Smooth muscle cell (in vitro differentiated cells): ENCODE measurements at regions not wholly inside any gene's neighbourhood (a gene's known extent, or its start where the extent isn't known, plus 50 kb on each side); places are given as distances from the start of the nearest gene placed in this dataset.
"Not testable (repeated sequence)": the region's sequence is repeated elsewhere in the genome, so short reads cannot be mapped to it uniquely, and the experiment has no call there.

Source experiments
- DNase-seq: peaks from one replicate; lab custom pipeline; 2025; ENCODE audit not compliant: unreplicated experiment; lab: John Stamatoyannopoulos, UW
- H2AFZ ChIP-seq: fragments of 200-600 bp; sonication (generic); 2 replicates; pipeline ENCODE4 v1.6.0; 2016; ENCODE audit warnings: antibody characterized with exemption, low read depth, mild to moderate bottlenecking
- H3F3A ChIP-seq: fragments of 200-600 bp; sonication (generic); 2 replicates; pipeline ENCODE4 v1.6.0; 2017; ENCODE audit warnings: antibody characterized with exemption, low read depth
- H3K27ac ChIP-seq: fragments of 200-600 bp; sonication (generic); 2 replicates; pipeline ENCODE4 v1.5.1; 2016; ENCODE audit warnings: low read depth, mild to moderate bottlenecking
- H3K27me3 ChIP-seq: fragments of 200-600 bp; sonication (generic); 2 replicates; pipeline ENCODE4 v1.6.1; 2016; ENCODE audit warnings: low read depth, mild to moderate bottlenecking
- H3K36me3 ChIP-seq: fragments of 200-600 bp; sonication (generic); 2 replicates; pipeline ENCODE4 v1.5.1; 2016; ENCODE audit warnings: low read depth
- H3K4me1 ChIP-seq: fragments of 200-600 bp; sonication (generic); 2 replicates; pipeline ENCODE4 v1.5.1; 2016; ENCODE audit warnings: low read depth
- H3K4me2 ChIP-seq: fragments of 200-600 bp; sonication (generic); 2 replicates; pipeline ENCODE4 v1.6.0; 2016; ENCODE audit warnings: mild to moderate bottlenecking
- H3K4me3 ChIP-seq: fragments of 200-600 bp; sonication (generic); 2 replicates; pipeline ENCODE4 v1.5.1; 2016; ENCODE audit warnings: mild to moderate bottlenecking
- H3K79me2 ChIP-seq: fragments of 200-600 bp; sonication (generic); 2 replicates; pipeline ENCODE4 v1.6.0; 2016; ENCODE audit warnings: low read depth, mild to moderate bottlenecking
- H3K9ac ChIP-seq: fragments of 200-600 bp; sonication (generic); 2 replicates; pipeline ENCODE4 v1.6.0; 2016; ENCODE audit warnings: low read depth
- H3K9me3 ChIP-seq: fragments of 200-600 bp; sonication (generic); replicated peaks from 2 replicates; pipeline ENCODE4 v1.5.1; 2016; ENCODE audit warnings: low read depth
- H4K20me1 ChIP-seq: fragments of 200-600 bp; sonication (generic); 2 replicates; pipeline ENCODE4 v1.6.0; 2016; ENCODE audit warnings: low read depth
- WGBS: methylation state at CpG from one replicate; pipeline ENCODE4 v1.1.7; 2016; ENCODE audit warnings: low lambda C conversion rate; 5-methylcytosine and 5-hydroxymethylcytosine counted together
- TF ChIP-seq, protein P1 (sequence below): fragments of 200-600 bp; sonication (generic); IDR thresholded peaks from 2 replicates; pipeline ENCODE4 v1.5.1; 2017; ENCODE audit warnings: borderline replicate concordance, mild to moderate bottlenecking, antibody characterized with exemption; ENCODE audit not compliant: insufficient read depth, poor library complexity, severe bottlenecking

DNA sequence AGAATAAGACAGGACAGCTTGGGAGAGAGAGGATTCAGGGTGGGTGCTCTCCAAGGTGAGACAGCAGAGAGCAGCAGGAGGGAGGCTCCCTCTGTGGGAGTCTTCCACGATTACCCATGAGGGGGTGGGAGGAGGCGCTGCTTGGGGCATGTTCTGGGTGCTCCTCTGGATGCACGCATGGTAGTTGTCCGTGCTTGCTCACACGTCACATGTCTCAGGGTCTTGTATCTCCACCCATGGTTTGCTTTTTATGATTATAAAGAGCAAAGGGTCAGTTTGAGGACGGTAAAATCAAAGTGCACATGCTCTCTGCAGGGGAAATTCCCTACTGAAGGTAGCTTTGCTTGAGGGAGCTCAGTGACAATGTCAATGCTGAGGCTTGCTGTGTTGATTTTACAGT, 338.4 kb downstream of the THBS2 start:
- WGBS, result 91% methylated on average over 6 of the region's 6 CpGs
- no peaks in the 10 kb centered on the region for H3K36me3 ChIP-seq
- H3K4me2 ChIP-seq, result no peak overlapping the region
- H3K4me1 ChIP-seq, result no peaks in the 10 kb centered on the region
- no peak overlapping the region for H2AFZ ChIP-seq
- H3K4me3 ChIP-seq, result no peak overlapping the region
- H3K9ac ChIP-seq, result no peak overlapping the region
- H3K27ac ChIP-seq, result no peak overlapping the region
- H3F3A ChIP-seq, result no peaks in the 10 kb centered on the region
- H3K27me3 ChIP-seq, result no peaks in the 10 kb centered on the region
- no peaks in the 10 kb centered on the region for H3K79me2 ChIP-seq
- no peaks in the 10 kb centered on the region for H4K20me1 ChIP-seq
- TF ChIP-seq, protein P1, sequence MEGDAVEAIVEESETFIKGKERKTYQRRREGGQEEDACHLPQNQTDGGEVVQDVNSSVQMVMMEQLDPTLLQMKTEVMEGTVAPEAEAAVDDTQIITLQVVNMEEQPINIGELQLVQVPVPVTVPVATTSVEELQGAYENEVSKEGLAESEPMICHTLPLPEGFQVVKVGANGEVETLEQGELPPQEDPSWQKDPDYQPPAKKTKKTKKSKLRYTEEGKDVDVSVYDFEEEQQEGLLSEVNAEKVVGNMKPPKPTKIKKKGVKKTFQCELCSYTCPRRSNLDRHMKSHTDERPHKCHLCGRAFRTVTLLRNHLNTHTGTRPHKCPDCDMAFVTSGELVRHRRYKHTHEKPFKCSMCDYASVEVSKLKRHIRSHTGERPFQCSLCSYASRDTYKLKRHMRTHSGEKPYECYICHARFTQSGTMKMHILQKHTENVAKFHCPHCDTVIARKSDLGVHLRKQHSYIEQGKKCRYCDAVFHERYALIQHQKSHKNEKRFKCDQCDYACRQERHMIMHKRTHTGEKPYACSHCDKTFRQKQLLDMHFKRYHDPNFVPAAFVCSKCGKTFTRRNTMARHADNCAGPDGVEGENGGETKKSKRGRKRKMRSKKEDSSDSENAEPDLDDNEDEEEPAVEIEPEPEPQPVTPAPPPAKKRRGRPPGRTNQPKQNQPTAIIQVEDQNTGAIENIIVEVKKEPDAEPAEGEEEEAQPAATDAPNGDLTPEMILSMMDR, result no peak
- DNase-seq, result no peak
- H3K9me3 ChIP-seq, result no peaks in the 10 kb centered on the region

- DNase-seq, result no peak
- no peak overlapping the region for H3K9ac ChIP-seq
- H3K9me3 ChIP-seq, result no peaks in the 10 kb centered on the region
- TF ChIP-seq, protein P1, result no peak
- no peaks in the 10 kb centered on the region for H3K79me2 ChIP-seq
- H3K36me3 ChIP-seq, result no peaks in the 10 kb centered on the region
- no peaks in the 10 kb centered on the region for H4K20me1 ChIP-seq
- 93% methylated on average over 12 of the region's 12 CpGs for WGBS
- H3K27me3 ChIP-seq, result no peaks in the 10 kb centered on the region
- H3K4me2 ChIP-seq, result no peak overlapping the region
- H3K4me3 ChIP-seq, result no peak overlapping the region
- H3K4me1 ChIP-seq, result no peaks in the 10 kb centered on the region
- H3F3A ChIP-seq, result no peaks in the 10 kb centered on the region
- no peak overlapping the region for H3K27ac ChIP-seq
- no peak overlapping the region for H2AFZ ChIP-seq
Observed at GRCh38 chr6:168913866-168914469, 339.7 kb downstream of the THBS2 start.

- not testable (repeated sequence) for DNase-seq, H4K20me1 ChIP-seq, H3K27ac ChIP-seq, H3K4me1 ChIP-seq, H3K9ac ChIP-seq, H3K4me3 ChIP-seq, H3F3A ChIP-seq, H3K36me3 ChIP-seq, H3K79me2 ChIP-seq, H3K4me2 ChIP-seq, H3K9me3 ChIP-seq, H2AFZ ChIP-seq, H3K27me3 ChIP-seq
- 79% methylated on average over 11 of the region's 11 CpGs for WGBS
Observed at GRCh38 chr6:168913231-168913865, 340.3 kb downstream of the THBS2 start.

GRCh38 chr6:168909288-168909687, 344.4 kb downstream of the THBS2 start:
- Histone ChIP-seq H2AFZ (no peak overlapping the region), H3K9me3 (no peaks in the 10 kb centered on the region), H3K27ac (no peak overlapping the region), H3K9ac (no peak overlapping the region), H3K4me1 (no peaks in the 10 kb centered on the region), H4K20me1 (no peaks in the 10 kb centered on the region), H3K36me3 (no peaks in the 10 kb centered on the region), H3K4me2 (no peak overlapping the region), H3F3A (no peaks in the 10 kb centered on the region), H3K4me3 (no peak overlapping the region), H3K79me2 (no peaks in the 10 kb centered on the region), H3K27me3 (no peaks in the 10 kb centered on the region)
- TF ChIP-seq, protein P1, result no peak
- no peak for DNase-seq
- 89% methylated on average over 10 of the region's 10 CpGs for WGBS
